CD4-positive, alpha-beta T cell treated with Interleukin-17A for 4 hours (primary cell): ENCODE measurements at regions not wholly inside any gene's neighbourhood (a gene's known extent, or its start where the extent isn't known, plus 50 kb on each side); places are given as distances from the start of the nearest gene placed in this dataset.

Experiments used
- DNase-seq: peaks from one replicate; pipeline ENCODE4 v3.0.0-alpha.2; 2020; ENCODE audit warnings: mixed read lengths

- no peak for DNase-seq
Observed at GRCh38 chr20:51265361-51265760, 242.5 kb upstream of the KCNG1 start.

- DNase-seq, result no peak
Observed at GRCh38 chr20:51262240-51262639, 239.3 kb upstream of the KCNG1 start.

- DNase-seq, result no peak
Observed at GRCh38 chr20:51259455-51259854, 236.5 kb upstream of the KCNG1 start.

- no peak for DNase-seq
Observed at GRCh38 chr20:51258582-51259165, 235.8 kb upstream of the KCNG1 start.

GRCh38 chr20:51255417-51255816 lies 232.5 kb upstream of the KCNG1 start:
- no peak for DNase-seq

GRCh38 chr20:51253280-51253679 lies 230.4 kb upstream of the KCNG1 start:
- no peak for DNase-seq

GRCh38 chr20:51249781-51250180 lies 226.9 kb upstream of the KCNG1 start:
- no peak for DNase-seq

GRCh38 chr20:51249215-51249614 lies 226.3 kb upstream of the KCNG1 start:
- DNase-seq, result no peak

GRCh38 chr20:51244466-51244865 lies 221.6 kb upstream of the KCNG1 start:
- DNase-seq, result no peak

- no peak for DNase-seq
Observed at GRCh38 chr20:51238675-51239305, 215.9 kb upstream of the KCNG1 start.

- no peak for DNase-seq
Observed at GRCh38 chr20:51237791-51238190, 214.9 kb upstream of the KCNG1 start.

- DNase-seq, result no peak
Observed at GRCh38 chr20:51237278-51237677, 214.4 kb upstream of the KCNG1 start.

- no peak for DNase-seq
Observed at GRCh38 chr20:51236421-51236820, 213.5 kb upstream of the KCNG1 start.

GRCh38 chr20:51233345-51233744 lies 210.4 kb upstream of the KCNG1 start:
- DNase-seq, result no peak

GRCh38 chr20:51230727-51231126 lies 207.8 kb upstream of the KCNG1 start:
- DNase-seq, result no peak

GRCh38 chr20:51228763-51229162 lies 205.9 kb upstream of the KCNG1 start:
- no peak for DNase-seq

GRCh38 chr20:51227744-51228143 lies 204.8 kb upstream of the KCNG1 start:
- DNase-seq, result no peak

GRCh38 chr20:51223183-51223720 lies 200.3 kb upstream of the KCNG1 start:
- no peak for DNase-seq

- DNase-seq, result no peak
Observed at GRCh38 chr20:51221791-51222408, 199.0 kb upstream of the KCNG1 start.

- no peak for DNase-seq
Observed at GRCh38 chr20:51221103-51221502, 198.2 kb upstream of the KCNG1 start.

GRCh38 chr20:51220293-51220706 lies 197.4 kb upstream of the KCNG1 start:
- peak; percentile 56 for DNase-seq

- no peak for DNase-seq
Observed at GRCh38 chr20:51219544-51219943, 196.6 kb upstream of the KCNG1 start.

GRCh38 chr20:51218603-51219002 lies 195.7 kb upstream of the KCNG1 start:
- no peak for DNase-seq

GRCh38 chr20:51217347-51218045 lies 194.6 kb upstream of the KCNG1 start:
- no peak for DNase-seq
